ENCODE measurements at regions not wholly inside any gene's neighbourhood (a gene's known extent, or its start where the extent isn't known, plus 50 kb on each side); places are given as distances from the start of the nearest gene placed in this dataset.

GRCh38 chr20:58109126-58109880 lies 119.2 kb downstream of the ANKRD60 start:
- Histone ChIP-seq H3K79me2 (ENCODE audit: low read length) (no peaks in the 10 kb centered on the region), H4K20me1 (ENCODE audit: insufficient read depth, low read length) (no peaks in the 10 kb centered on the region), H3K4me3 (ENCODE audit: low read length) (no peak overlapping the region), H3K4me2 (ENCODE audit: low read length) (no peak overlapping the region), H3K27ac (ENCODE audit: low read length) (no peak overlapping the region), H3K4me1 (ENCODE audit: low read length) (peaks cover 16% of the 10 kb centered on the region), H3K36me3 (replicated peaks; ENCODE audit: low read depth, low read length) (no peaks in the 10 kb centered on the region), H3K9me3 (ENCODE audit: insufficient read depth, low read length) (no peaks in the 10 kb centered on the region), H2AFZ (ENCODE audit: low read depth, low read length) (no peak overlapping the region), H3K9ac (ENCODE audit: low read length) (no peak overlapping the region), H3K27me3 (ENCODE audit: low read depth, low read length) (peaks cover 55% of the 10 kb centered on the region)
- no peak for TF ChIP-seq EZH2phosphoT487 (IDR thresholded peaks at IDR 0.05; ENCODE audit: low read depth)
- TF ChIP-seq CTCF (IDR thresholded peaks at IDR 0.05; ENCODE audit: low read depth, low read length) = no peak

DNA sequence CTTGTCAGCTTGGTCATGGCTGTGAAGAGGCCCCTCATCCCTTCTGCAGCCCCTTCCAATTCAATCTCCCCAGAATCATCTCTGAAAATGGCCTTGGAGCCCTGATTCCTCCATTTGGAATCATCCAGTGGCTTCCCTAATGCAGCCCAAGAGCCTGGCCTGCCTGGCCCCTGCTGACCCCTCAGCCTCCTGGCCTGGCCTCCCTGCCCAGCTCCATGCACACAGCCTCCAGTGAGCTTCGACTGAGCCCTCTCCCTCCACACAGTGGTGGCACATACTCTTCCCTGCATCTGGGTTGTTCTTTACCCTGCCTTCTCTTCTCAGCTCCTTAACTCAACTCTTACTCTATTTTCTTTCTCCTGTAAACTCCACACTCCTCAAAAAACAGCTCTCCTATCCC lies 120.9 kb downstream of the ANKRD60 start:
- Histone ChIP-seq H3K9ac (ENCODE audit: low read length) (no peak overlapping the region), H3K36me3 (replicated peaks; ENCODE audit: low read depth, low read length) (no peaks in the 10 kb centered on the region), H2AFZ (ENCODE audit: low read depth, low read length) (no peak overlapping the region), H3K9me3 (ENCODE audit: insufficient read depth, low read length) (no peaks in the 10 kb centered on the region), H3K4me1 (ENCODE audit: low read length) (peaks cover 10% of the 10 kb centered on the region), H3K27ac (ENCODE audit: low read length) (no peak overlapping the region), H3K27me3 (ENCODE audit: low read depth, low read length) (peaks cover 59% of the 10 kb centered on the region), H3K79me2 (ENCODE audit: low read length) (no peaks in the 10 kb centered on the region), H3K4me3 (ENCODE audit: low read length) (no peak overlapping the region), H3K4me2 (ENCODE audit: low read length) (no peak overlapping the region), H4K20me1 (ENCODE audit: insufficient read depth, low read length) (no peaks in the 10 kb centered on the region)
- TF ChIP-seq CTCF (IDR thresholded peaks at IDR 0.05; ENCODE audit: low read depth, low read length) = no peak
- no peak for TF ChIP-seq EZH2phosphoT487 (IDR thresholded peaks at IDR 0.05; ENCODE audit: low read depth)

DNA sequence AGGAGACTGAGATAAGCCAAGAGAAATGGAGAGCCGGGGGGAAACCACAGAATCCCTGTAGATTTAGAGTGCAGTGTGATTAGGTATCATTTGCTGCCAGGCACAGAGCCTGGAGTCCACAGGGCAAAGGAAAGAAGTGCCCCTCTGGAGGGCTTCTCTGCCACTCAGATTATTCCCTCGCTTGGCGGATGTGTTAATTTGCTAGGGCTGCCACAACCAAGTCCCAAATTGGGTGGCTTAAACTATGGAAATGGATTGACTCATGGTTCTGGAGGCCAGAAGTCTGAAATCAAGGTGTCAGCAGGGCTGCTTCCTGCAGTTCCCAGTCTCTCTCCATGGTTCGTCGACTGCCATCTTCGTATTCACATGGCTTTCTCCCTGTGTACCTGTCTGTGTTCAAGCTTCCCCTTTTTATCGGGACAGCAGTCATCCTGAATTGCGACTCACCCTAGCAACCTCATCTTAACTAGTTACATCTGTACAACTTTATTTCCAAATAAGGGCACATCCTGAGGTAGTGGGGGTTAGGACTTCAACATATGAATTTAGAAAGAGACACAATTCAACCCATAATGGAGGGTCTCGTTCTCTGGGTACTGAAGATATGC lies 122.2 kb downstream of the ANKRD60 start:
- no peak overlapping the region for H3K4me3 ChIP-seq (ENCODE audit: low read length)
- peaks cover 63% of the 10 kb centered on the region for H3K27me3 ChIP-seq (ENCODE audit: low read depth, low read length)
- H2AFZ ChIP-seq (ENCODE audit: low read depth, low read length) = no peak overlapping the region
- H3K27ac ChIP-seq (ENCODE audit: low read length) = no peak overlapping the region
- H3K4me1 ChIP-seq (ENCODE audit: low read length) = no peaks in the 10 kb centered on the region
- H3K9me3 ChIP-seq (ENCODE audit: insufficient read depth, low read length) = no peaks in the 10 kb centered on the region
- H3K4me2 ChIP-seq (ENCODE audit: low read length) = no peak overlapping the region
- TF ChIP-seq EZH2phosphoT487 (IDR thresholded peaks at IDR 0.05; ENCODE audit: low read depth) (no peak), CTCF (IDR thresholded peaks at IDR 0.05; ENCODE audit: low read depth, low read length) (no peak)
- no peak overlapping the region for H3K9ac ChIP-seq (ENCODE audit: low read length)
- H3K79me2 ChIP-seq (ENCODE audit: low read length) = no peaks in the 10 kb centered on the region
- H4K20me1 ChIP-seq (ENCODE audit: insufficient read depth, low read length) = no peaks in the 10 kb centered on the region
- H3K36me3 ChIP-seq (replicated peaks; ENCODE audit: low read depth, low read length) = no peaks in the 10 kb centered on the region

GRCh38 chr20:58103961-58104360 lies 124.5 kb downstream of the ANKRD60 start:
- no peak overlapping the region for H2AFZ ChIP-seq (ENCODE audit: low read depth, low read length)
- no peaks in the 10 kb centered on the region for H3K79me2 ChIP-seq (ENCODE audit: low read length)
- H3K4me2 ChIP-seq (ENCODE audit: low read length) = no peak overlapping the region
- H3K9me3 ChIP-seq (ENCODE audit: insufficient read depth, low read length) = no peaks in the 10 kb centered on the region
- H3K27me3 ChIP-seq (ENCODE audit: low read depth, low read length) = peaks cover 71% of the 10 kb centered on the region
- H3K4me1 ChIP-seq (ENCODE audit: low read length) = no peaks in the 10 kb centered on the region
- H3K27ac ChIP-seq (ENCODE audit: low read length) = no peak overlapping the region
- no peak overlapping the region for H3K9ac ChIP-seq (ENCODE audit: low read length)
- no peak overlapping the region for H3K4me3 ChIP-seq (ENCODE audit: low read length)
- no peak for TF ChIP-seq CTCF (IDR thresholded peaks at IDR 0.05; ENCODE audit: low read depth, low read length)
- no peaks in the 10 kb centered on the region for H3K36me3 ChIP-seq (replicated peaks; ENCODE audit: low read depth, low read length)
- H4K20me1 ChIP-seq (ENCODE audit: insufficient read depth, low read length) = no peaks in the 10 kb centered on the region
